ENCODE measurements at regions not wholly inside any gene's neighbourhood (a gene's known extent, or its start where the extent isn't known, plus 50 kb on each side); places are given as distances from the start of the nearest gene placed in this dataset.
"Not testable (repeated sequence)": the region's sequence is repeated elsewhere in the genome, so short reads cannot be mapped to it uniquely, and the experiment has no call there.

GRCh38 chr3:115204475-115204874 lies 57.4 kb upstream of the ZBTB20 start:
- Histone ChIP-seq H3K27ac (ENCODE audit: low read depth, low read length) (no peak overlapping the region), H3K4me3 (ENCODE audit: low read depth, low read length) (no peak overlapping the region), H3K9me3 (ENCODE audit: control insufficient read depth, insufficient read depth, low read depth, low read length) (no peaks in the 10 kb centered on the region), H3K4me1 (ENCODE audit: control insufficient read depth, insufficient read depth, low read length) (no peaks in the 10 kb centered on the region), H3K36me3 (ENCODE audit: control insufficient read depth, insufficient read depth, low read length) (no peaks in the 10 kb centered on the region), H3K9ac (ENCODE audit: low read length) (no peak overlapping the region), H3K27me3 (ENCODE audit: control insufficient read depth, insufficient read depth, low read length) (no peaks in the 10 kb centered on the region)

- Histone ChIP-seq H3K4me1 (ENCODE audit: control insufficient read depth, insufficient read depth, low read length) (peaks cover 14% of the 10 kb centered on the region), H3K4me3 (ENCODE audit: low read depth, low read length) (no peak overlapping the region), H3K9ac (ENCODE audit: low read length) (no peak overlapping the region), H3K9me3 (ENCODE audit: control insufficient read depth, insufficient read depth, low read depth, low read length) (no peaks in the 10 kb centered on the region), H3K36me3 (ENCODE audit: control insufficient read depth, insufficient read depth, low read length) (no peaks in the 10 kb centered on the region), H3K27ac (ENCODE audit: low read depth, low read length) (no peak overlapping the region), H3K27me3 (ENCODE audit: control insufficient read depth, insufficient read depth, low read length) (no peaks in the 10 kb centered on the region)
These were observed 61.1 kb upstream of the ZBTB20 start for GRCh38 chr3:115208066-115208750.

- Histone ChIP-seq H3K4me3 (ENCODE audit: low read depth, low read length) (no peak overlapping the region), H3K27ac (ENCODE audit: low read depth, low read length) (peak overlapping the region; percentile 66; the same call in 1 of the 2 replicates)
These were observed 64.9 kb upstream of the ZBTB20 start for GRCh38 chr3:115211810-115212492.

GRCh38 chr3:115212615-115213014 lies 65.5 kb upstream of the ZBTB20 start:
- no peaks in the 10 kb centered on the region for H3K36me3 ChIP-seq (ENCODE audit: control insufficient read depth, insufficient read depth, low read length)
- H3K27ac ChIP-seq (ENCODE audit: low read depth, low read length), result peak overlapping the region; percentile 66; the same call in 1 of the 2 replicates
- peak overlapping the region; percentile 8 for H3K9ac ChIP-seq (ENCODE audit: low read length)
- peaks cover 14% of the 10 kb centered on the region for H3K4me1 ChIP-seq (ENCODE audit: control insufficient read depth, insufficient read depth, low read length)
- no peaks in the 10 kb centered on the region for H3K27me3 ChIP-seq (ENCODE audit: control insufficient read depth, insufficient read depth, low read length)
- H3K9me3 ChIP-seq (ENCODE audit: control insufficient read depth, insufficient read depth, low read depth, low read length), result no peaks in the 10 kb centered on the region
- H3K4me3 ChIP-seq (ENCODE audit: low read depth, low read length), result no peak overlapping the region

More at GRCh38 chr3:115211810-115212492, 64.9 kb upstream of the ZBTB20 start:
- Histone ChIP-seq H3K27me3 (ENCODE audit: control insufficient read depth, insufficient read depth, low read length) (no peaks in the 10 kb centered on the region), H3K36me3 (ENCODE audit: control insufficient read depth, insufficient read depth, low read length) (no peaks in the 10 kb centered on the region), H3K9ac (ENCODE audit: low read length) (no peak overlapping the region), H3K4me1 (ENCODE audit: control insufficient read depth, insufficient read depth, low read length) (peaks cover 14% of the 10 kb centered on the region), H3K9me3 (ENCODE audit: control insufficient read depth, insufficient read depth, low read depth, low read length) (no peaks in the 10 kb centered on the region)

- not testable (repeated sequence) for H3K9ac ChIP-seq (ENCODE audit: low read length); H3K27ac ChIP-seq (ENCODE audit: low read depth, low read length); H3K36me3 ChIP-seq (ENCODE audit: control insufficient read depth, insufficient read depth, low read length); H3K9me3 ChIP-seq (ENCODE audit: control insufficient read depth, insufficient read depth, low read depth, low read length); H3K27me3 ChIP-seq (ENCODE audit: control insufficient read depth, insufficient read depth, low read length); H3K4me3 ChIP-seq (ENCODE audit: low read depth, low read length)
- H3K4me1 ChIP-seq (ENCODE audit: control insufficient read depth, insufficient read depth, low read length), result peaks cover 19% of the 10 kb centered on the region
These were observed 66.0 kb upstream of the ZBTB20 start for GRCh38 chr3:115213052-115213451.

GRCh38 chr3:115217292-115217677 lies 70.2 kb upstream of the ZBTB20 start:
- no peaks in the 10 kb centered on the region for H3K27me3 ChIP-seq (ENCODE audit: control insufficient read depth, insufficient read depth, low read length)
- no peaks in the 10 kb centered on the region for H3K9me3 ChIP-seq (ENCODE audit: control insufficient read depth, insufficient read depth, low read depth, low read length)
- no peak overlapping the region for H3K4me3 ChIP-seq (ENCODE audit: low read depth, low read length)
- peaks cover 23% of the 10 kb centered on the region for H3K4me1 ChIP-seq (ENCODE audit: control insufficient read depth, insufficient read depth, low read length)
- no peak overlapping the region for H3K27ac ChIP-seq (ENCODE audit: low read depth, low read length)
- H3K9ac ChIP-seq (ENCODE audit: low read length), result no peak overlapping the region
- no peaks in the 10 kb centered on the region for H3K36me3 ChIP-seq (ENCODE audit: control insufficient read depth, insufficient read depth, low read length)

- Histone ChIP-seq H3K4me1 (ENCODE audit: control insufficient read depth, insufficient read depth, low read length) (peaks cover 17% of the 10 kb centered on the region), H3K9ac (ENCODE audit: low read length) (no peak overlapping the region), H3K36me3 (ENCODE audit: control insufficient read depth, insufficient read depth, low read length) (no peaks in the 10 kb centered on the region), H3K27ac (ENCODE audit: low read depth, low read length) (no peak overlapping the region), H3K4me3 (ENCODE audit: low read depth, low read length) (0 out of 2 replicates have a peak overlapping the region, but pooled peaks have one; percentile 4), H3K27me3 (ENCODE audit: control insufficient read depth, insufficient read depth, low read length) (no peaks in the 10 kb centered on the region), H3K9me3 (ENCODE audit: control insufficient read depth, insufficient read depth, low read depth, low read length) (no peaks in the 10 kb centered on the region)
These were observed 70.8 kb upstream of the ZBTB20 start for GRCh38 chr3:115217678-115218451.

- no peak overlapping the region for H3K9ac ChIP-seq (ENCODE audit: low read length)
- H3K4me1 ChIP-seq (ENCODE audit: control insufficient read depth, insufficient read depth, low read length), result peaks cover 16% of the 10 kb centered on the region
- no peak overlapping the region for H3K4me3 ChIP-seq (ENCODE audit: low read depth, low read length)
- H3K27me3 ChIP-seq (ENCODE audit: control insufficient read depth, insufficient read depth, low read length), result no peaks in the 10 kb centered on the region
- H3K9me3 ChIP-seq (ENCODE audit: control insufficient read depth, insufficient read depth, low read depth, low read length), result no peaks in the 10 kb centered on the region
- H3K27ac ChIP-seq (ENCODE audit: low read depth, low read length), result no peak overlapping the region
- H3K36me3 ChIP-seq (ENCODE audit: control insufficient read depth, insufficient read depth, low read length), result no peaks in the 10 kb centered on the region
These were observed 71.8 kb upstream of the ZBTB20 start for GRCh38 chr3:115218859-115219258.

- no peaks in the 10 kb centered on the region for H3K4me1 ChIP-seq (ENCODE audit: control insufficient read depth, insufficient read depth, low read length)
- H3K27me3 ChIP-seq (ENCODE audit: control insufficient read depth, insufficient read depth, low read length), result no peaks in the 10 kb centered on the region
- H3K36me3 ChIP-seq (ENCODE audit: control insufficient read depth, insufficient read depth, low read length), result no peaks in the 10 kb centered on the region
- H3K4me3 ChIP-seq (ENCODE audit: low read depth, low read length), result no peak overlapping the region
- no peak overlapping the region for H3K9ac ChIP-seq (ENCODE audit: low read length)
- H3K9me3 ChIP-seq (ENCODE audit: control insufficient read depth, insufficient read depth, low read depth, low read length), result no peaks in the 10 kb centered on the region
- H3K27ac ChIP-seq (ENCODE audit: low read depth, low read length), result no peak overlapping the region
These were observed 77.6 kb upstream of the ZBTB20 start for GRCh38 chr3:115224687-115225086.

GRCh38 chr3:115226844-115227445 lies 79.9 kb upstream of the ZBTB20 start:
- H3K36me3 ChIP-seq (ENCODE audit: control insufficient read depth, insufficient read depth, low read length), result no peaks in the 10 kb centered on the region
- H3K4me3 ChIP-seq (ENCODE audit: low read depth, low read length), result no peak overlapping the region
- H3K27ac ChIP-seq (ENCODE audit: low read depth, low read length), result no peak overlapping the region
- H3K9me3 ChIP-seq (ENCODE audit: control insufficient read depth, insufficient read depth, low read depth, low read length), result no peaks in the 10 kb centered on the region
- no peaks in the 10 kb centered on the region for H3K4me1 ChIP-seq (ENCODE audit: control insufficient read depth, insufficient read depth, low read length)
- no peaks in the 10 kb centered on the region for H3K27me3 ChIP-seq (ENCODE audit: control insufficient read depth, insufficient read depth, low read length)
- H3K9ac ChIP-seq (ENCODE audit: low read length), result no peak overlapping the region
